ENCODE measurements at regions not wholly inside any gene's neighbourhood (a gene's known extent, or its start where the extent isn't known, plus 50 kb on each side); places are given as distances from the start of the nearest gene placed in this dataset.

- H3K4me3 Mint-ChIP-seq = no peak overlapping the region
- H3K36me3 Mint-ChIP-seq (ENCODE audit: low read depth) = no peaks in the 10 kb centered on the region
- H3K4me1 Mint-ChIP-seq (ENCODE audit: low read depth) = no peaks in the 10 kb centered on the region
- no peak for DNase-seq (ENCODE audit: low spot score)
- no peak overlapping the region for H3K27ac Mint-ChIP-seq
- no peaks in the 10 kb centered on the region for H3K9me3 Mint-ChIP-seq
- H3K27me3 Mint-ChIP-seq (ENCODE audit: low read depth) = no peaks in the 10 kb centered on the region
Observed at GRCh38 chr13:65860306-65860705, 1369.8 kb downstream of the PCDH9 start.

GRCh38 chr13:65857942-65858565 is 1372.1 kb downstream of the PCDH9 start:
- no peaks in the 10 kb centered on the region for H3K9me3 Mint-ChIP-seq
- no peaks in the 10 kb centered on the region for H3K4me1 Mint-ChIP-seq (ENCODE audit: low read depth)
- DNase-seq (ENCODE audit: low spot score) = no peak
- no peaks in the 10 kb centered on the region for H3K36me3 Mint-ChIP-seq (ENCODE audit: low read depth)
- H3K27me3 Mint-ChIP-seq (ENCODE audit: low read depth) = no peaks in the 10 kb centered on the region
- H3K4me3 Mint-ChIP-seq = no peak overlapping the region
- no peak overlapping the region for H3K27ac Mint-ChIP-seq

GRCh38 chr13:65856431-65856830 is 1373.7 kb downstream of the PCDH9 start:
- H3K36me3 Mint-ChIP-seq (ENCODE audit: low read depth) = no peaks in the 10 kb centered on the region

GRCh38 chr13:65855242-65855805 is 1374.8 kb downstream of the PCDH9 start:
- no peak for DNase-seq (ENCODE audit: low spot score)
- Mint-ChIP-seq H3K4me3 (no peak overlapping the region), H3K27ac (no peak overlapping the region), H3K4me1 (ENCODE audit: low read depth) (no peaks in the 10 kb centered on the region), H3K9me3 (no peaks in the 10 kb centered on the region), H3K27me3 (ENCODE audit: low read depth) (no peaks in the 10 kb centered on the region), H3K36me3 (ENCODE audit: low read depth) (no peaks in the 10 kb centered on the region)

More at GRCh38 chr13:65856431-65856830, 1373.7 kb downstream of the PCDH9 start:
- DNase-seq (ENCODE audit: low spot score) = no peak
- no peak overlapping the region for H3K4me3 Mint-ChIP-seq
- no peak overlapping the region for H3K27ac Mint-ChIP-seq
- H3K27me3 Mint-ChIP-seq (ENCODE audit: low read depth) = no peaks in the 10 kb centered on the region
- H3K9me3 Mint-ChIP-seq = no peaks in the 10 kb centered on the region
- H3K4me1 Mint-ChIP-seq (ENCODE audit: low read depth) = no peaks in the 10 kb centered on the region

- Mint-ChIP-seq H3K36me3 (ENCODE audit: low read depth) (no peaks in the 10 kb centered on the region), H3K4me3 (no peak overlapping the region), H3K27ac (no peak overlapping the region), H3K4me1 (ENCODE audit: low read depth) (no peaks in the 10 kb centered on the region), H3K27me3 (ENCODE audit: low read depth) (no peaks in the 10 kb centered on the region), H3K9me3 (no peaks in the 10 kb centered on the region)
- no peak for DNase-seq (ENCODE audit: low spot score)
Observed at GRCh38 chr13:65854431-65854830, 1375.7 kb downstream of the PCDH9 start.

GRCh38 chr13:65844266-65844841 is 1385.8 kb downstream of the PCDH9 start:
- H3K9me3 Mint-ChIP-seq = peaks cover 28% of the 10 kb centered on the region
- no peak for DNase-seq (ENCODE audit: low spot score)
- H3K27me3 Mint-ChIP-seq (ENCODE audit: low read depth) = no peaks in the 10 kb centered on the region
- H3K4me1 Mint-ChIP-seq (ENCODE audit: low read depth) = no peaks in the 10 kb centered on the region
- H3K4me3 Mint-ChIP-seq = no peak overlapping the region
- H3K36me3 Mint-ChIP-seq (ENCODE audit: low read depth) = no peaks in the 10 kb centered on the region
- no peak overlapping the region for H3K27ac Mint-ChIP-seq

GRCh38 chr13:65843314-65843731 is 1386.8 kb downstream of the PCDH9 start:
- no peaks in the 10 kb centered on the region for H3K36me3 Mint-ChIP-seq (ENCODE audit: low read depth)
- H3K4me3 Mint-ChIP-seq = no peak overlapping the region
- peaks cover 27% of the 10 kb centered on the region for H3K9me3 Mint-ChIP-seq
- no peaks in the 10 kb centered on the region for H3K27me3 Mint-ChIP-seq (ENCODE audit: low read depth)
- H3K27ac Mint-ChIP-seq = no peak overlapping the region
- H3K4me1 Mint-ChIP-seq (ENCODE audit: low read depth) = no peaks in the 10 kb centered on the region
- no peak for DNase-seq (ENCODE audit: low spot score)

GRCh38 chr13:65841156-65841555 is 1389.0 kb downstream of the PCDH9 start:
- Mint-ChIP-seq H3K9me3 (peaks cover 17% of the 10 kb centered on the region), H3K27ac (no peak overlapping the region)

GRCh38 chr13:65836066-65836465 is 1394.1 kb downstream of the PCDH9 start:
- no peak overlapping the region for H3K4me3 Mint-ChIP-seq
- no peaks in the 10 kb centered on the region for H3K27me3 Mint-ChIP-seq (ENCODE audit: low read depth)
- DNase-seq (ENCODE audit: low spot score) = no peak
- no peak overlapping the region for H3K27ac Mint-ChIP-seq
- H3K4me1 Mint-ChIP-seq (ENCODE audit: low read depth) = no peaks in the 10 kb centered on the region
- no peaks in the 10 kb centered on the region for H3K36me3 Mint-ChIP-seq (ENCODE audit: low read depth)
- peaks cover under 1% of the 10 kb centered on the region for H3K9me3 Mint-ChIP-seq

More at GRCh38 chr13:65841156-65841555, 1389.0 kb downstream of the PCDH9 start:
- Mint-ChIP-seq H3K4me1 (ENCODE audit: low read depth) (no peaks in the 10 kb centered on the region), H3K27me3 (ENCODE audit: low read depth) (no peaks in the 10 kb centered on the region), H3K36me3 (ENCODE audit: low read depth) (no peaks in the 10 kb centered on the region), H3K4me3 (no peak overlapping the region)
- DNase-seq (ENCODE audit: low spot score) = no peak

- Mint-ChIP-seq H3K36me3 (ENCODE audit: low read depth) (no peaks in the 10 kb centered on the region), H3K4me1 (ENCODE audit: low read depth) (no peaks in the 10 kb centered on the region), H3K4me3 (no peak overlapping the region), H3K9me3 (peaks cover 10% of the 10 kb centered on the region), H3K27me3 (ENCODE audit: low read depth) (no peaks in the 10 kb centered on the region), H3K27ac (no peak overlapping the region)
- DNase-seq (ENCODE audit: low spot score) = no peak
Observed at GRCh38 chr13:65834897-65835296, 1395.2 kb downstream of the PCDH9 start.

GRCh38 chr13:65830411-65831205 is 1399.5 kb downstream of the PCDH9 start:
- Mint-ChIP-seq H3K27me3 (ENCODE audit: low read depth) (no peaks in the 10 kb centered on the region), H3K4me1 (ENCODE audit: low read depth) (no peaks in the 10 kb centered on the region), H3K4me3 (no peak overlapping the region), H3K9me3 (peaks cover 19% of the 10 kb centered on the region), H3K36me3 (ENCODE audit: low read depth) (no peaks in the 10 kb centered on the region), H3K27ac (no peak overlapping the region)
- DNase-seq (ENCODE audit: low spot score) = no peak

GRCh38 chr13:65829241-65830008 is 1400.7 kb downstream of the PCDH9 start:
- H3K27me3 Mint-ChIP-seq (ENCODE audit: low read depth) = no peaks in the 10 kb centered on the region
- no peak overlapping the region for H3K4me3 Mint-ChIP-seq
- no peaks in the 10 kb centered on the region for H3K4me1 Mint-ChIP-seq (ENCODE audit: low read depth)
- H3K27ac Mint-ChIP-seq = no peak overlapping the region
- no peak for DNase-seq (ENCODE audit: low spot score)
- H3K36me3 Mint-ChIP-seq (ENCODE audit: low read depth) = no peaks in the 10 kb centered on the region
- peaks cover 19% of the 10 kb centered on the region for H3K9me3 Mint-ChIP-seq

GRCh38 chr13:65826657-65827056 is 1403.5 kb downstream of the PCDH9 start:
- no peak overlapping the region for H3K4me3 Mint-ChIP-seq
- H3K4me1 Mint-ChIP-seq (ENCODE audit: low read depth) = no peaks in the 10 kb centered on the region
- peaks cover 27% of the 10 kb centered on the region for H3K9me3 Mint-ChIP-seq
- no peaks in the 10 kb centered on the region for H3K27me3 Mint-ChIP-seq (ENCODE audit: low read depth)
- H3K36me3 Mint-ChIP-seq (ENCODE audit: low read depth) = no peaks in the 10 kb centered on the region
- no peak overlapping the region for H3K27ac Mint-ChIP-seq
- DNase-seq (ENCODE audit: low spot score) = no peak
